SK-N-SH (cell line): ENCODE measurements at regions not wholly inside any gene's neighbourhood (a gene's known extent, or its start where the extent isn't known, plus 50 kb on each side); places are given as distances from the start of the nearest gene placed in this dataset.

Source experiments
- CTCF ChIA-PET: fragments of 300-600, 350-600 bp; formaldehyde crosslinking; extraction: SDS; loops from one replicate; lab custom pipeline; 2021; lab: Yijun Ruan, JAX
- POLR2A ChIA-PET: fragments of 350-600 bp; sonication (Branson Sonifier 250); formaldehyde crosslinking; extraction: SDS; loops from one replicate; lab custom pipeline; 2020; ENCODE audit warnings: antibody characterized with exemption, inconsistent platforms; lab: Yijun Ruan, JAX
- DNase-seq: peaks from one replicate; pipeline ENCODE4 v3.0.0; 2012
- H2AFZ ChIP-seq: fragments of 200-600 bp; sonication (generic); 2 replicates; pipeline ENCODE4 v1.8.1; 2016; ENCODE audit warnings: antibody characterized with exemption, mild to moderate bottlenecking, low read depth
- H3F3A ChIP-seq: fragments of 200-600 bp; sonication (generic); replicated peaks from 2 replicates; pipeline ENCODE3; 2016; ENCODE audit warnings: antibody characterized with exemption, mild to moderate bottlenecking; ENCODE audit not compliant: insufficient read depth
- H3K27ac ChIP-seq, 2 experiments: fragments of 200-500 bp in 1 of 2; fragments of 200-600 bp in 1 of 2; sonication (Bioruptor generic) in 1 of 2; sonication (generic), shearing (Covaris generic) in 1 of 2; 2 replicates each; pipeline versions ENCODE4 v1.5.1 to v1.6.1; 2014 to 2016; ENCODE audit warnings: low read depth in 2 of 2, inconsistent platforms in 1 of 2, low read length in 1 of 2, mild to moderate bottlenecking in 1 of 2, mixed read lengths in 1 of 2
- H3K27me3 ChIP-seq: fragments of 200-600 bp; sonication (generic), shearing (Covaris generic); 2 replicates; pipeline ENCODE4 v1.6.1; 2016; ENCODE audit warnings: mixed run types; ENCODE audit not compliant: insufficient read depth
- H3K36me3 ChIP-seq, 2 experiments: fragments of 200-500 bp in 1 of 2; fragments of 200-600 bp in 1 of 2; sonication (Bioruptor generic) in 1 of 2; sonication (generic) in 1 of 2; replicated peaks in 1 of 2; 2 replicates each; pipeline versions ENCODE3 to v1.5.1; 2014 to 2016; ENCODE audit warnings: low read length in 1 of 2, mild to moderate bottlenecking in 1 of 2; ENCODE audit not compliant: insufficient read depth in 2 of 2, control insufficient read depth in 1 of 2
- H3K4me1 ChIP-seq, 2 experiments: fragments of 200-500 bp in 1 of 2; fragments of 200-600 bp in 1 of 2; sonication (Bioruptor generic) in 1 of 2; sonication (generic), shearing (Covaris generic) in 1 of 2; 2 replicates each; pipeline versions ENCODE4 v1.5.1 to v1.6.1; 2014 to 2016; ENCODE audit warnings: low read depth in 1 of 2, low read length in 1 of 2, mixed run types in 1 of 2; ENCODE audit not compliant: insufficient read depth in 2 of 2, control insufficient read depth in 1 of 2
- H3K4me2 ChIP-seq: fragments of 200-600 bp; sonication (generic), shearing (Covaris generic); 2 replicates; pipeline ENCODE4 v1.6.1; 2017; ENCODE audit warnings: mixed run types
- H3K4me3 ChIP-seq, 2 experiments: fragments of 200-500 bp in 1 of 2; fragments of 200-600 bp in 1 of 2; sonication (Bioruptor generic) in 1 of 2; sonication (generic), shearing (Covaris generic) in 1 of 2; 2 replicates each; pipeline versions ENCODE4 v1.5.1 to v1.8.1; 2014 to 2016; ENCODE audit warnings: low read depth in 2 of 2, inconsistent platforms in 1 of 2, low read length in 1 of 2, mild to moderate bottlenecking in 1 of 2, mixed read lengths in 1 of 2, moderate library complexity in 1 of 2
- H3K79me2 ChIP-seq: fragments of 200-600 bp; sonication (generic); 2 replicates; pipeline ENCODE4 v1.8.1; 2017; ENCODE audit warnings: mild to moderate bottlenecking; ENCODE audit not compliant: insufficient read depth
- H3K9ac ChIP-seq: fragments of 200-600 bp; sonication (generic); 2 replicates; pipeline ENCODE4 v1.6.1; 2017; ENCODE audit warnings: mixed run types
- H3K9me2 ChIP-seq: fragments of 200-600 bp; sonication (generic); 2 replicates; pipeline ENCODE4 v1.6.1; 2017; ENCODE audit warnings: mixed run types
- H3K9me3 ChIP-seq: fragments of 200-600 bp; sonication (generic); 2 replicates; pipeline ENCODE4 v1.6.1; 2017; ENCODE audit warnings: mixed run types, mild to moderate bottlenecking, moderate library complexity
- H4K20me1 ChIP-seq: fragments of 200-600 bp; sonication (generic); 2 replicates; pipeline ENCODE4 v1.6.1; 2017; ENCODE audit warnings: mild to moderate bottlenecking, mixed run types; ENCODE audit not compliant: insufficient read depth
- CHD2 ChIP-seq: fragments of 150-350 bp; IDR thresholded peaks from 2 replicates; pipeline ENCODE4 v1.6.1; 2018; ENCODE audit warnings: low read length; ENCODE audit not compliant: partially characterized antibody
- EZH2phosphoT487 ChIP-seq: fragments of 200-600 bp; sonication (generic); IDR thresholded peaks from 2 replicates; pipeline ENCODE4 v1.6.1; 2017; ENCODE audit warnings: low read depth, mixed run types, mild to moderate bottlenecking, antibody characterized with exemption, moderate library complexity, borderline replicate concordance
- FOSL2 ChIP-seq: IDR thresholded peaks from 2 replicates; pipeline ENCODE4 v1.4.0; 2012; ENCODE audit warnings: low read depth, mild to moderate bottlenecking, moderate library complexity, borderline replicate concordance
- FOXJ3 ChIP-seq: sonication (generic); formaldehyde crosslinking; IDR thresholded peaks from 2 replicates; pipeline ENCODE4 v1.5.1; 2020; ENCODE audit warnings: mild to moderate bottlenecking, missing genetic modification reagents
- FOXM1 ChIP-seq: IDR thresholded peaks from 2 replicates; pipeline ENCODE4 v1.4.0; 2012; ENCODE audit warnings: low read depth, mild to moderate bottlenecking
- JUND ChIP-seq: IDR thresholded peaks from 2 replicates; pipeline ENCODE4 v1.4.0; 2012
- NRF1 ChIP-seq: IDR thresholded peaks from 2 replicates; pipeline ENCODE4 v1.6.1; 2012; ENCODE audit warnings: low read depth, mild to moderate bottlenecking, low read length
- POLR2AphosphoS5 ChIP-seq: IDR thresholded peaks from 2 replicates; pipeline ENCODE4 v1.6.1; 2012; ENCODE audit warnings: low read depth, low read length
- RAD21 ChIP-seq: IDR thresholded peaks from 2 replicates; pipeline ENCODE4 v1.6.1; 2012; ENCODE audit warnings: mild to moderate bottlenecking, low read length
- RCOR1 ChIP-seq: fragments of 150-350 bp; IDR thresholded peaks from 2 replicates; pipeline ENCODE4 v1.6.1; 2017; ENCODE audit warnings: antibody characterized with exemption, low read length
- RXRA ChIP-seq: IDR thresholded peaks from 2 replicates; pipeline ENCODE4 v1.4.0; 2012; ENCODE audit warnings: low read depth, mild to moderate bottlenecking, borderline replicate concordance
- SIN3A ChIP-seq: IDR thresholded peaks from 2 replicates; pipeline ENCODE4 v1.6.1; 2012; ENCODE audit warnings: low read depth, mild to moderate bottlenecking, low read length, moderate library complexity, borderline replicate concordance
- TAF1 ChIP-seq: IDR thresholded peaks from 2 replicates; pipeline ENCODE4 v1.6.1; 2012; ENCODE audit warnings: low read depth, mild to moderate bottlenecking, low read length, moderate library complexity, borderline replicate concordance
- TCF12 ChIP-seq: IDR thresholded peaks from 2 replicates; pipeline ENCODE4 v1.4.0; 2012
- WGBS: methylation state at CpG from one replicate; pipeline ENCODE4 v1.1.6; 2017; ENCODE audit warnings: low lambda C conversion rate; 5-methylcytosine and 5-hydroxymethylcytosine counted together
- TF ChIP-seq, protein P1 (sequence below): IDR thresholded peaks from 2 replicates; pipeline ENCODE4 v1.4.0; 2012; ENCODE audit warnings: low read depth
- TF ChIP-seq, protein P2 (sequence below): IDR thresholded peaks from 2 replicates; pipeline ENCODE4; 2012
- TF ChIP-seq, protein P3 (sequence below): fragments of 150-350 bp; IDR thresholded peaks from 2 replicates; pipeline ENCODE4 v1.6.1; 2017; ENCODE audit warnings: antibody characterized with exemption, low read length, low read depth, borderline replicate concordance
- TF ChIP-seq, protein P4 (sequence below): IDR thresholded peaks from 2 replicates; pipeline ENCODE4 v1.4.0; 2012; ENCODE audit warnings: low read depth, borderline replicate concordance
- TF ChIP-seq, protein P5 (sequence below): fragments of 200-600 bp; sonication (generic); IDR thresholded peaks from 2 replicates; pipeline ENCODE4 v1.6.1; 2017; ENCODE audit warnings: antibody characterized with exemption, mild to moderate bottlenecking, moderate library complexity

DNA sequence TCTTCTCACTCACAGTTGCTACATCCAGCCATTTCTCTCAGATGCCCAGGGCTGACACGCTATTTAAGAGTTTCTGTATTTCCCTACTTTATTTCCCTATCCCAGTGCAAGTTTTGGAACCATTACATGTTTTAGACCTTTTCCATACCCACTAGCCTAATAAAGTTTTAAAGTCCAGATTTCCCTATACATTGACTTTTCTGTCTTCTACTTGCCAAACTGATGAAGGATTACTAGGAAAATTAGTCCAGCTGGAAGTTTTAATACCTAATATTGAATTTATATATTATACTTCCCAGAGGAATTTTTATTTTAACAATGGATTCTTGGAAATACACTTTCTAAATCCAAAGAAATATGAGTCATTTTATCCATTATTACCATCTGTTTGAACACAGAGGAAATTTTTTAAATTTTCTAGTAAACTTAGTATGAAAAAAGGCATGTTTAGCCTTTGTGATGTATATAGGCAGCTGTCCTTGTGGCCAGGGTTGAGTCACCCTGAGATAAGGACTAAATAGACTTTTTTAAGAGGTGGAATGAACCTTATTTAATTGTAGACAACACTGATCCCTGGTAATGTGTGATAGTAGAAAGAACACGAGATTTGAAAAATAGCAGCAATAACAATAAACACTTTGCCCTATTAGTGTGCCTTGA, 205.0 kb downstream of the TFEC start:
- H3K27ac ChIP-seq = no peak overlapping the region

More for the DNA sequence above, 205.0 kb downstream of the TFEC start:
- Histone ChIP-seq H3K79me2 (no peaks in the 10 kb centered on the region), H2AFZ (no peak overlapping the region), H3K4me3 (no peak overlapping the region), H4K20me1 (no peaks in the 10 kb centered on the region), H3K9ac (no peak overlapping the region), H3K4me1 (no peaks in the 10 kb centered on the region), H3K4me2 (no peak overlapping the region), H3K9me2 (no peaks in the 10 kb centered on the region), H3K36me3 (no peaks in the 10 kb centered on the region), H3F3A (no peaks in the 10 kb centered on the region), H3K27me3 (no peaks in the 10 kb centered on the region; the same call in 1 of the 2 replicates), H3K9me3 (no peaks in the 10 kb centered on the region)
- 1% methylated on average over 2 of the region's 2 CpGs for WGBS
- no peak for TF ChIP-seq FOXM1
- TF ChIP-seq TAF1 = no peak
- no peak for TF ChIP-seq RAD21
- TF ChIP-seq FOSL2 = no peak
- TF ChIP-seq CHD2 = no peak
- TF ChIP-seq RXRA = no peak
- TF ChIP-seq, protein P1, sequence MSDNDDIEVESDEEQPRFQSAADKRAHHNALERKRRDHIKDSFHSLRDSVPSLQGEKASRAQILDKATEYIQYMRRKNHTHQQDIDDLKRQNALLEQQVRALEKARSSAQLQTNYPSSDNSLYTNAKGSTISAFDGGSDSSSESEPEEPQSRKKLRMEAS = no peak
- TF ChIP-seq, protein P2, sequence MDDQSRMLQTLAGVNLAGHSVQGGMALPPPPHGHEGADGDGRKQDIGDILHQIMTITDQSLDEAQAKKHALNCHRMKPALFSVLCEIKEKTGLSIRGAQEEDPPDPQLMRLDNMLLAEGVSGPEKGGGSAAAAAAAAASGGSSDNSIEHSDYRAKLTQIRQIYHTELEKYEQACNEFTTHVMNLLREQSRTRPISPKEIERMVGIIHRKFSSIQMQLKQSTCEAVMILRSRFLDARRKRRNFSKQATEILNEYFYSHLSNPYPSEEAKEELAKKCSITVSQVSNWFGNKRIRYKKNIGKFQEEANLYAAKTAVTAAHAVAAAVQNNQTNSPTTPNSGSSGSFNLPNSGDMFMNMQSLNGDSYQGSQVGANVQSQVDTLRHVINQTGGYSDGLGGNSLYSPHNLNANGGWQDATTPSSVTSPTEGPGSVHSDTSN = no peak
- TF ChIP-seq, protein P3, sequence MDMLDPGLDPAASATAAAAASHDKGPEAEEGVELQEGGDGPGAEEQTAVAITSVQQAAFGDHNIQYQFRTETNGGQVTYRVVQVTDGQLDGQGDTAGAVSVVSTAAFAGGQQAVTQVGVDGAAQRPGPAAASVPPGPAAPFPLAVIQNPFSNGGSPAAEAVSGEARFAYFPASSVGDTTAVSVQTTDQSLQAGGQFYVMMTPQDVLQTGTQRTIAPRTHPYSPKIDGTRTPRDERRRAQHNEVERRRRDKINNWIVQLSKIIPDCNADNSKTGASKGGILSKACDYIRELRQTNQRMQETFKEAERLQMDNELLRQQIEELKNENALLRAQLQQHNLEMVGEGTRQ = no peak
- TF ChIP-seq FOXJ3 = no peak
- TF ChIP-seq EZH2phosphoT487 = no peak
- no peak for TF ChIP-seq POLR2AphosphoS5
- TF ChIP-seq, protein P4, sequence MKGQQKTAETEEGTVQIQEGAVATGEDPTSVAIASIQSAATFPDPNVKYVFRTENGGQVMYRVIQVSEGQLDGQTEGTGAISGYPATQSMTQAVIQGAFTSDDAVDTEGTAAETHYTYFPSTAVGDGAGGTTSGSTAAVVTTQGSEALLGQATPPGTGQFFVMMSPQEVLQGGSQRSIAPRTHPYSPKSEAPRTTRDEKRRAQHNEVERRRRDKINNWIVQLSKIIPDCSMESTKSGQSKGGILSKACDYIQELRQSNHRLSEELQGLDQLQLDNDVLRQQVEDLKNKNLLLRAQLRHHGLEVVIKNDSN = no peak
- no peak for TF ChIP-seq JUND
- TF ChIP-seq SIN3A = no peak
- no peak for TF ChIP-seq NRF1
- TF ChIP-seq RCOR1 = no peak
- no peak for TF ChIP-seq TCF12
- TF ChIP-seq, protein P5, sequence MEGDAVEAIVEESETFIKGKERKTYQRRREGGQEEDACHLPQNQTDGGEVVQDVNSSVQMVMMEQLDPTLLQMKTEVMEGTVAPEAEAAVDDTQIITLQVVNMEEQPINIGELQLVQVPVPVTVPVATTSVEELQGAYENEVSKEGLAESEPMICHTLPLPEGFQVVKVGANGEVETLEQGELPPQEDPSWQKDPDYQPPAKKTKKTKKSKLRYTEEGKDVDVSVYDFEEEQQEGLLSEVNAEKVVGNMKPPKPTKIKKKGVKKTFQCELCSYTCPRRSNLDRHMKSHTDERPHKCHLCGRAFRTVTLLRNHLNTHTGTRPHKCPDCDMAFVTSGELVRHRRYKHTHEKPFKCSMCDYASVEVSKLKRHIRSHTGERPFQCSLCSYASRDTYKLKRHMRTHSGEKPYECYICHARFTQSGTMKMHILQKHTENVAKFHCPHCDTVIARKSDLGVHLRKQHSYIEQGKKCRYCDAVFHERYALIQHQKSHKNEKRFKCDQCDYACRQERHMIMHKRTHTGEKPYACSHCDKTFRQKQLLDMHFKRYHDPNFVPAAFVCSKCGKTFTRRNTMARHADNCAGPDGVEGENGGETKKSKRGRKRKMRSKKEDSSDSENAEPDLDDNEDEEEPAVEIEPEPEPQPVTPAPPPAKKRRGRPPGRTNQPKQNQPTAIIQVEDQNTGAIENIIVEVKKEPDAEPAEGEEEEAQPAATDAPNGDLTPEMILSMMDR = no peak
- DNase-seq = no peak
- CTCF ChIA-PET = no interaction called here
- POLR2A ChIA-PET = no interaction called here
